HepG2 (cell line): ENCODE measurements at regions not wholly inside any gene's neighbourhood (a gene's known extent, or its start where the extent isn't known, plus 50 kb on each side); places are given as distances from the start of the nearest gene placed in this dataset.

ENCODE experiments used
- ATAC-seq: fragments of 200-7000 bp; cut with Tn5 transposase; 3 replicates; pipeline ENCODE4 v1.9.1; 2020; ENCODE audit warnings: mild to moderate bottlenecking, moderate library complexity
- BruUV-seq: library from RNA; stranded (reverse); fragments of 400-500 nt; replicated peaks from 2 replicates; lab custom pipeline; 2021; lab: Mats Ljungman, UMichigan
- CTCF ChIA-PET: fragments of 300-600 bp; formaldehyde crosslinking; extraction: SDS; loops from one replicate; lab custom pipeline; 2021; ENCODE audit warnings: low total read pairs, inconsistent platforms, low intra/inter-chr PET ratio; lab: Yijun Ruan, JAX
- POLR2A ChIA-PET: fragments of 350-600 bp; sonication (Branson Sonifier 250); formaldehyde crosslinking; loops from one replicate; lab custom pipeline; 2020; ENCODE audit warnings: antibody characterized with exemption, inconsistent platforms; lab: Yijun Ruan, JAX
- DNase-seq: peaks from one replicate; pipeline ENCODE4 v3.0.0-alpha.2; 2015; ENCODE audit warnings: low spot score
- FAIRE-seq: peaks from 3 replicates; lab custom pipeline; 2011; peaks lifted over from hg19 to GRCh38; lab: Jason Lieb, UNC
- H2AFZ ChIP-seq: one replicate; pipeline ENCODE4 v1.6.1; 2011; ENCODE audit warnings: low read length, inconsistent platforms
- H3K27ac ChIP-seq: fragments of 300-600 bp; 3 replicates; pipeline ENCODE4 v1.8.0; 2011; ENCODE audit warnings: mixed run types, mild to moderate bottlenecking, mixed read lengths, low read length, inconsistent platforms; ENCODE audit not compliant: insufficient read depth; ENCODE audit errors: extremely low read length
- H3K27me3 ChIP-seq, 2 experiments: fragments of 200-600 bp in 1 of 2; 2 replicates in 1 of 2; 3 replicates in 1 of 2; pipeline versions ENCODE4 v1.6.0 to v1.8.0; 2011; ENCODE audit warnings: low read length in 2 of 2, mild to moderate bottlenecking in 2 of 2, moderate library complexity in 2 of 2, inconsistent platforms in 1 of 2; ENCODE audit not compliant: insufficient read depth in 2 of 2, control insufficient read depth in 1 of 2
- H3K36me3 ChIP-seq, 2 experiments: fragments of 200-600 bp in 1 of 2; replicated peaks in 1 of 2; 2 replicates in 1 of 2; 3 replicates in 1 of 2; pipeline versions ENCODE4 v1.5.1 to v1.8.0; 2011; ENCODE audit warnings: low read length in 2 of 2, inconsistent platforms in 1 of 2; ENCODE audit not compliant: insufficient read depth in 2 of 2, control insufficient read depth in 1 of 2
- H3K4me1 ChIP-seq: 2 replicates; pipeline ENCODE4 v1.5.1; 2012; ENCODE audit warnings: low read length, inconsistent platforms; ENCODE audit not compliant: insufficient read depth
- H3K4me2 ChIP-seq: 2 replicates; pipeline ENCODE4 v1.6.0; 2011; ENCODE audit warnings: low read depth, low read length, inconsistent platforms
- H3K4me3 ChIP-seq, 3 experiments: fragments of 200-600 bp in 1 of 3; sonication (generic), shearing (Covaris generic) in 1 of 3; replicated peaks in 1 of 3; 2 replicates each; pipeline ENCODE4 v1.5.1; 2011 to 2016; ENCODE audit warnings: low read length in 3 of 3, inconsistent platforms in 2 of 3, low read depth in 2 of 3, mild to moderate bottlenecking in 2 of 3, control low read depth in 1 of 3, mixed read lengths in 1 of 3; ENCODE audit not compliant: insufficient read depth in 1 of 3
- H3K79me2 ChIP-seq: one replicate; pipeline ENCODE4 v1.6.1; 2011; ENCODE audit warnings: low read length, inconsistent platforms; ENCODE audit not compliant: insufficient read depth
- H3K9ac ChIP-seq: 2 replicates; pipeline ENCODE4 v1.6.0; 2011; ENCODE audit warnings: mild to moderate bottlenecking, low read depth, low read length, inconsistent platforms; ENCODE audit not compliant: insufficient read depth
- H3K9me3 ChIP-seq: 2 replicates; pipeline ENCODE4 v1.5.1; 2012; ENCODE audit warnings: mild to moderate bottlenecking, low read length
- H4K20me1 ChIP-seq: 2 replicates; pipeline ENCODE4 v1.6.0; 2011; ENCODE audit warnings: inconsistent platforms, mild to moderate bottlenecking, low read length, moderate library complexity; ENCODE audit not compliant: insufficient read depth
- EP300 ChIP-seq, 3 experiments: sonication (generic) in 1 of 3; formaldehyde crosslinking in 1 of 3; IDR thresholded peaks; 2 replicates each; pipeline versions ENCODE4 v1.5.1 to v1.6.1; 2011 to 2020; ENCODE audit warnings: low read depth in 2 of 3, low read length in 2 of 3, borderline replicate concordance in 1 of 3, improper control_type of control experiment in 1 of 3, mild to moderate bottlenecking in 1 of 3, missing genetic modification reagents in 1 of 3, moderate library complexity in 1 of 3
- HNF1A ChIP-seq, 2 experiments: sonication (generic) in 1 of 2; formaldehyde crosslinking in 1 of 2; IDR thresholded peaks; 2 replicates each; pipeline versions ENCODE4 v1.4.0 to v1.6.1; 2016 to 2020; ENCODE audit warnings: borderline replicate concordance in 1 of 2, low read depth in 1 of 2, mild to moderate bottlenecking in 1 of 2, missing genetic modification reagents in 1 of 2
- ISL2 ChIP-seq: sonication (generic); formaldehyde crosslinking; IDR thresholded peaks from 2 replicates; pipeline ENCODE4 v1.5.0; 2020; ENCODE audit warnings: missing genetic modification reagents
- MTF2 ChIP-seq: sonication (generic); formaldehyde crosslinking; IDR thresholded peaks from 2 replicates; pipeline ENCODE4 v1.5.0; 2020; ENCODE audit warnings: missing genetic modification reagents, borderline replicate concordance
- NCOA2 ChIP-seq: sonication (generic); formaldehyde crosslinking; IDR thresholded peaks from 2 replicates; pipeline ENCODE4 v1.8.0; 2022; ENCODE audit warnings: inconsistent platforms
- POLR2G ChIP-seq: fragments of 200-400 bp; formaldehyde crosslinking; IDR thresholded peaks from 2 replicates; pipeline ENCODE4 v1.6.1; 2018; ENCODE audit warnings: mild to moderate bottlenecking, low read depth, low read length, moderate library complexity
- SIN3B ChIP-seq: fragments of 150-350 bp; IDR thresholded peaks from 2 replicates; pipeline ENCODE4 v1.6.1; 2014; ENCODE audit warnings: low read length
- ZNF10 ChIP-seq: sonication (generic); formaldehyde crosslinking; IDR thresholded peaks from 2 replicates; pipeline ENCODE4 v1.4.0; 2020; ENCODE audit warnings: mild to moderate bottlenecking, low read depth, missing genetic modification reagents, borderline replicate concordance
- WGBS: methylation state at CpG from one replicate; pipeline ENCODE4 v1.1.6; 2017; ENCODE audit warnings: low lambda C conversion rate; 5-methylcytosine and 5-hydroxymethylcytosine counted together
- in situ Hi-C: cut with HindIII; loops from 2 replicates; pipeline ENCODE4 v1.10.0; 2017; ENCODE audit warnings: low pct_unique_long_range_greater_than_20kb; ENCODE audit not compliant: extremely low pct_ligation_motif_present
- intact Hi-C: fragments of 100-400 bp; cut with micrococcal nuclease; formaldehyde crosslinking; loops from one replicate; pipeline ENCODE4 v1.10.0; 2022; ENCODE audit not compliant: unreplicated experiment
- TF ChIP-seq, protein P1 (sequence below): sonication (generic); formaldehyde crosslinking; IDR thresholded peaks from 2 replicates; pipeline ENCODE4 v1.5.1; 2020; ENCODE audit warnings: mild to moderate bottlenecking, missing genetic modification reagents, borderline replicate concordance

DNA sequence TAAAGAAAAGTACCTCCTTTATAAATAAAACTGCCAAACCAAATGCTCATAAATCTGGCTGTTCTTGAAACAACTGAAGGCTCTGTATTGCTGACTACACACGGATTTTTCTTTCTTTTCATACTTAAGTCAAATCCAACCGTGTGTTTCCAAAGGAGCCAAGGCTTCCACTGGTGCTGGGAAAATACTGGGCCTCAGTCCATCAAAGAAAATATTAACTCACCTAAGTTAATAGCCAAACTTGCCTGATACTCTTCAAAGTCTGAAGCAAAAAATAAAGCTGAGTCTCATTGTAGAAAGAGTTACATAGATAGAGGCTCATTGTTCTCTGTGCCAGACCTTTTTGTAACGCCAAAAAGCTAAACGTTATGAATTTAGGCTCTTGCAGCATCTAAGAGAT is 350.4 kb upstream of the CDH9 start (continued):
- TF ChIP-seq MTF2 (no peak), SIN3B (no peak), HNF1A (IDR thresholded peaks at IDR 0.05; ENCODE audit: low read depth) (no peak), HNF1A (CRISPR knock-in tag; IDR thresholded peaks at IDR 0.05; ENCODE audit: borderline replicate concordance) (peak; percentile 48; the same call in 1 of the 2 replicates), POLR2G (0 out of 2 replicates have a peak, but pooled peaks have one; percentile 56)

DNA sequence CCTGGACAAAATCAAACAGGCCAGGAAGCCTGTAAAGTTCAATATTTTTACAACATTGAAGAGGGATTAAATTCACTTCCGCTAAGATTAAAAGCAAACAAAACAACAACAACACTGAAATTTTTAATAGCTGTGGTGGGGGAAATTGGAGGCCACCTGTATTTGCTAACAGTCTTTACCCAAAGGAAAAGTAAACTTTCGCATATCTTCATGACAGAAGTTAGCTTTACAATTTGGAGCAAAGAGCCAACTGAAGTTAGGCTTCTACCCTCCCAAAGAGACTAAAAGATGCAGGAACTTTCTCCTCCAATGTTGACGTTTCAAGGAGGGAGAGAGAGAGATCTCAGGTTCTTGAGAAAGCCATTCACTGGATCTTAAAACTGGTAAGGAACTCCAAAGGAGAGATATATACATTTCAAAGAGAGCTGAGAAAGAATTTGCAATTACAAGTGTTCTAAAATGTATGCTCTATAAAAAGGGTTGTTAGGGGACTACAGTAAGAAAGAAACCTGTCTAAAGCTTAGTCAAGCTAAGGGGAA is 349.2 kb upstream of the CDH9 start:
- WGBS, result 2% methylated on average over 3 of the region's 3 CpGs
- H2AFZ ChIP-seq, result no peak overlapping the region
- H3K27ac ChIP-seq, result no peak overlapping the region
- peak overlapping the region; percentile 42 for H3K4me2 ChIP-seq
- H3K27me3 ChIP-seq, result no peaks in the 10 kb centered on the region
- ATAC-seq, result no peak
- H3K4me3 ChIP-seq, result no peak overlapping the region; a peak in 1 of 6 replicates
- BruUV-seq, result no TSS peak
- DNase-seq, result no peak
- H3K9me3 ChIP-seq, result no peaks in the 10 kb centered on the region
- H3K36me3 ChIP-seq, result no peaks in the 10 kb centered on the region
- H3K79me2 ChIP-seq, result no peaks in the 10 kb centered on the region
- ChIA-PET POLR2A (no interaction called here), CTCF (no interaction called here)
- in situ Hi-C loops (no loop called here), intact Hi-C loops (loop anchor here (2.0 kb wide), 1 partner anchor 85 kb away; no protein-coding TSS in a partner anchor)
- no peak for FAIRE-seq
- H3K9ac ChIP-seq, result peak overlapping the region; percentile 20; the same call in 1 of the 2 replicates
- no peaks in the 10 kb centered on the region for H4K20me1 ChIP-seq
- peaks cover 28% of the 10 kb centered on the region for H3K4me1 ChIP-seq
- TF ChIP-seq ISL2 (CRISPR knock-in tag), result peak; percentile 39; the same call in 1 of the 2 replicates
- no peak for TF ChIP-seq ZNF10
- TF ChIP-seq, protein P1, sequence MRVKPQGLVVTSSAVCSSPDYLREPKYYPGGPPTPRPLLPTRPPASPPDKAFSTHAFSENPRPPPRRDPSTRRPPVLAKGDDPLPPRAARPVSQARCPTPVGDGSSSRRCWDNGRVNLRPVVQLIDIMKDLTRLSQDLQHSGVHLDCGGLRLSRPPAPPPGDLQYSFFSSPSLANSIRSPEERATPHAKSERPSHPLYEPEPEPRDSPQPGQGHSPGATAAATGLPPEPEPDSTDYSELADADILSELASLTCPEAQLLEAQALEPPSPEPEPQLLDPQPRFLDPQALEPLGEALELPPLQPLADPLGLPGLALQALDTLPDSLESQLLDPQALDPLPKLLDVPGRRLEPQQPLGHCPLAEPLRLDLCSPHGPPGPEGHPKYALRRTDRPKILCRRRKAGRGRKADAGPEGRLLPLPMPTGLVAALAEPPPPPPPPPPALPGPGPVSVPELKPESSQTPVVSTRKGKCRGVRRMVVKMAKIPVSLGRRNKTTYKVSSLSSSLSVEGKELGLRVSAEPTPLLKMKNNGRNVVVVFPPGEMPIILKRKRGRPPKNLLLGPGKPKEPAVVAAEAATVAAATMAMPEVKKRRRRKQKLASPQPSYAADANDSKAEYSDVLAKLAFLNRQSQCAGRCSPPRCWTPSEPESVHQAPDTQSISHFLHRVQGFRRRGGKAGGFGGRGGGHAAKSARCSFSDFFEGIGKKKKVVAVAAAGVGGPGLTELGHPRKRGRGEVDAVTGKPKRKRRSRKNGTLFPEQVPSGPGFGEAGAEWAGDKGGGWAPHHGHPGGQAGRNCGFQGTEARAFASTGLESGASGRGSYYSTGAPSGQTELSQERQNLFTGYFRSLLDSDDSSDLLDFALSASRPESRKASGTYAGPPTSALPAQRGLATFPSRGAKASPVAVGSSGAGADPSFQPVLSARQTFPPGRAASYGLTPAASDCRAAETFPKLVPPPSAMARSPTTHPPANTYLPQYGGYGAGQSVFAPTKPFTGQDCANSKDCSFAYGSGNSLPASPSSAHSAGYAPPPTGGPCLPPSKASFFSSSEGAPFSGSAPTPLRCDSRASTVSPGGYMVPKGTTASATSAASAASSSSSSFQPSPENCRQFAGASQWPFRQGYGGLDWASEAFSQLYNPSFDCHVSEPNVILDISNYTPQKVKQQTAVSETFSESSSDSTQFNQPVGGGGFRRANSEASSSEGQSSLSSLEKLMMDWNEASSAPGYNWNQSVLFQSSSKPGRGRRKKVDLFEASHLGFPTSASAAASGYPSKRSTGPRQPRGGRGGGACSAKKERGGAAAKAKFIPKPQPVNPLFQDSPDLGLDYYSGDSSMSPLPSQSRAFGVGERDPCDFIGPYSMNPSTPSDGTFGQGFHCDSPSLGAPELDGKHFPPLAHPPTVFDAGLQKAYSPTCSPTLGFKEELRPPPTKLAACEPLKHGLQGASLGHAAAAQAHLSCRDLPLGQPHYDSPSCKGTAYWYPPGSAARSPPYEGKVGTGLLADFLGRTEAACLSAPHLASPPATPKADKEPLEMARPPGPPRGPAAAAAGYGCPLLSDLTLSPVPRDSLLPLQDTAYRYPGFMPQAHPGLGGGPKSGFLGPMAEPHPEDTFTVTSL (CRISPR knock-in tag), result peak; percentile 21; the same call in 1 of the 2 replicates
- TF ChIP-seq NCOA2, result 0 out of 2 replicates have a peak, but pooled peaks have one; percentile 18
- peak in 1 of 2 experiments; percentile 21; a peak in 1 of 4 replicates for TF ChIP-seq EP300 (IDR thresholded peaks at IDR 0.05; ENCODE audit: low read depth in 2 of 2, low read length in 2 of 2)
- TF ChIP-seq EP300 (CRISPR knock-in tag; IDR thresholded peaks at IDR 0.05; ENCODE audit: borderline replicate concordance), result no peak
